IPS-20b (cell line): ENCODE measurements at regions not wholly inside any gene's neighbourhood (a gene's known extent, or its start where the extent isn't known, plus 50 kb on each side); places are given as distances from the start of the nearest gene placed in this dataset.

Source experiments
- H3K27ac ChIP-seq: one replicate; pipeline ENCODE4 v1.5.1; 2013; ENCODE audit warnings: low read length
- H3K27me3 ChIP-seq: 2 replicates; pipeline ENCODE4 v1.6.1; 2013; ENCODE audit warnings: mild to moderate bottlenecking, low read length, inconsistent platforms; ENCODE audit not compliant: insufficient read depth
- H3K36me3 ChIP-seq: 2 replicates; pipeline ENCODE4 v1.6.1; 2013; ENCODE audit warnings: low read depth, mild to moderate bottlenecking, inconsistent platforms, low read length, moderate library complexity; ENCODE audit not compliant: insufficient read depth
- H3K4me1 ChIP-seq: 2 replicates; pipeline ENCODE4 v1.6.1; 2013; ENCODE audit warnings: mild to moderate bottlenecking, control low read depth, inconsistent platforms, low read length, moderate library complexity; ENCODE audit not compliant: insufficient read depth
- H3K4me3 ChIP-seq: 2 replicates; pipeline ENCODE4 v1.5.1; 2013; ENCODE audit warnings: mild to moderate bottlenecking, low read length, inconsistent platforms
- H3K9ac ChIP-seq: 2 replicates; pipeline ENCODE4 v1.6.1; 2013; ENCODE audit warnings: low read depth, mild to moderate bottlenecking, inconsistent platforms, low read length, moderate library complexity
- H3K9me3 ChIP-seq: 2 replicates; pipeline ENCODE4 v1.6.1; 2013; ENCODE audit warnings: mild to moderate bottlenecking, low read depth, low read length, inconsistent platforms; ENCODE audit not compliant: insufficient read depth

DNA sequence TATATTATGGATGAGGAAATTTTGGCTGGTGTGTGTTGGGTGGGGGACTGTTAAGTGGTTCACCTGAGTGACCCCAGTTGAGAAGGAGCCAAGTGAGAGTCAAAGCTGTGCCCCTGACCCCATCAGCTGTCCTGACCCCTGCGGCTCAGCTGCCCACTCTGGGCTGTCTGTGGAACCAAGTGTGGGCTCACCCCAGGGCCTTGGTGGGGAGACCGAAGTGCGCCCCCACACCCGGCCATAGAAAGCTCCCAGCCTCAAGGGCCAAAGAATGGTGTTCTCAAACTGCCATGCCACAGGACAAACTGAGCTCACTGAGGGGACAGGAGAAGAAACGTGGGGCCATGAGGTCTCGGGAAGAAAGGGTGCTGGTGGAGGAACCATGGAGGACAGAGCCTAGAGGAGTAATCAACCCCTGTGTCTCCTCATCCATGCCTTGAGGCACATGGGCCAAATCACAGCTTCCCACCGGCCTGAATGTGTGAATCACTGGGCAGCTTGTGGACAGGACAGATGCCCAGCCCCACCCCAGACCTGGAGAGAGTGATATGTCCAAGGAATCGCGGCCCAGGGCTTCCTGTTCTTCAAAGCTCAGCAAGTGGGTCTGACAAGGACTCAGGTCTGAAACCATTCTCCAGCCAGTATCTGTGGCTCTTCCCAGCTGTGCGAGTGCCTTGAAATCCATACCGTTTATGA is 86.2 kb upstream of the CACUL1 start:
- Histone ChIP-seq H3K4me1 (peaks cover 8% of the 10 kb centered on the region; the same call in 1 of the 2 replicates), H3K27me3 (no peaks in the 10 kb centered on the region), H3K27ac (no peak overlapping the region), H3K36me3 (no peaks in the 10 kb centered on the region), H3K4me3 (no peak overlapping the region), H3K9ac (no peak overlapping the region), H3K9me3 (no peaks in the 10 kb centered on the region)

DNA sequence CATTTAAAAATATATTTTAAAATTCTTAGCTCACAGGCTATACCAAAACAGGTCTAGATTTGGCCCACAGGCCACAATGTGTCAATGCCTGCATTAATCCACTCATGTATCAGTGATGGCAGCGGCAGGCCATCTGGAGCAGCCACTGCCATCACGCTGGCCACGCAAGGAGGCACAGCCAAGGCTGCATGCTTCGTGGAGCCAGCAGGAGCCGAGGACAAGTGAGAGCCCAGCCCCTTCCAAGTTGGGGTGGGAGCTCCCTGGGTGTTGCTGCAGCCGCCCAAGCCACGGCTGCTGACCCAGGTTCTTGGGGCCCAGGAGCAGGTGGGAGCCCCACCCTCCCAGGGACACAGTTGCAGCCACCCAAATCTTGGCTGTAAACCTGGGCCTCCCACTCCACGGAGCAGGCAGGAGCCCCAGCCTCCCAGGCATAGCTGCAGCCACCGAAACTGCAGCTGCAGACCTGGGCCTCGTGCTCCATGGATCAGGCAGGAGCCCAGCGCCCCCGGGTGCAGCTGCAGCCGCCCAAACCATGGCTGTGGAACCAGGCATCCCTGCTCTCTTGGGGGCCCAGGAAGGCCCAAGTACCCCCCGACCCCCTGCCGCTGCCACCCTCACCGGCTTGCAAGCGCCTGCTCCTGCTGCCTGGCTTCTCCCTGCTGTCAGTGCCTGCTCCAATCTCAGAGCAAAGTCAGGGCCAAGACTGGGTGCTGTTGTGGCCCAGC is 87.3 kb upstream of the CACUL1 start:
- no peak overlapping the region for H3K9ac ChIP-seq
- H3K4me3 ChIP-seq: no peak overlapping the region
- H3K27me3 ChIP-seq: no peaks in the 10 kb centered on the region
- H3K27ac ChIP-seq: no peak overlapping the region
- H3K9me3 ChIP-seq: no peaks in the 10 kb centered on the region
- H3K4me1 ChIP-seq: peaks cover 8% of the 10 kb centered on the region; the same call in 1 of the 2 replicates
- H3K36me3 ChIP-seq: no peaks in the 10 kb centered on the region

DNA sequence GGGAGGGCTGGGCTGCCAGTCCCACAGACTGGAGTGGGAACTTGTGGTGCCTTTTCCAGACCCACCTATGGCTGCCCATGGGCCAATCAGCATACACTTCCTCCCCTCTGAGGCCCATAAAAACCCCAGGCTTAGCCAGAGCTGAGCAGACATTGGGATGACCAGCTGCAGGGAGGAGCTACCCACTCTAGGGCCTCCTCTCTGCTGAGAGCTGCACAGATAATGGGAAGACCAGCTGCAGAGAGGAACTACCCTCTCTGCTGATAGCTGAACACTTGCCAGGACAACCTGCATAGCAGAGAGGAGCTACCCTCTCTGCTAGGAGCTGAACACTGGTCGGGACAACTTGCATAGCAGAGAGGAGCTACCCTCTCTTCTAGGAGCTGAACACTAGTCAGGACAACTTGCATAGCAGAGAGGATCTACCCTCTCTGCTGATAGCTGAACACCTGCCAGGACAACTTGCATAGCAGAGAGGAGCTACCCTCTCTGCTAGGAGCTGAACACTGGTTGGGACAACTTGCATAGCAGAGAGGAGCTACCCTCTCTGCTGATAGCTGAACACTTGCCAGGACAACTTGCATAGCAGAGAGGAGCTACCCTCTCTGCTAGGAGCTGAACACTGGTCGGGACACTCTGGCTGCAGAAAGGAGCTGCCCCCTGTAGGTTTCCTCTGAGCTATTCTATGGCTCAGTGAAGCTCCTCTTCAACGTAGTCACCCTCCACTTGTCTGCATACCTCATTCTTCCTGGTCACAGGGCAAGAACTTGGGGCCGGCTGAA is 88.3 kb upstream of the CACUL1 start:
- Histone ChIP-seq H3K4me1 (peaks cover 8% of the 10 kb centered on the region; the same call in 1 of the 2 replicates), H3K27ac (no peak overlapping the region)

DNA sequence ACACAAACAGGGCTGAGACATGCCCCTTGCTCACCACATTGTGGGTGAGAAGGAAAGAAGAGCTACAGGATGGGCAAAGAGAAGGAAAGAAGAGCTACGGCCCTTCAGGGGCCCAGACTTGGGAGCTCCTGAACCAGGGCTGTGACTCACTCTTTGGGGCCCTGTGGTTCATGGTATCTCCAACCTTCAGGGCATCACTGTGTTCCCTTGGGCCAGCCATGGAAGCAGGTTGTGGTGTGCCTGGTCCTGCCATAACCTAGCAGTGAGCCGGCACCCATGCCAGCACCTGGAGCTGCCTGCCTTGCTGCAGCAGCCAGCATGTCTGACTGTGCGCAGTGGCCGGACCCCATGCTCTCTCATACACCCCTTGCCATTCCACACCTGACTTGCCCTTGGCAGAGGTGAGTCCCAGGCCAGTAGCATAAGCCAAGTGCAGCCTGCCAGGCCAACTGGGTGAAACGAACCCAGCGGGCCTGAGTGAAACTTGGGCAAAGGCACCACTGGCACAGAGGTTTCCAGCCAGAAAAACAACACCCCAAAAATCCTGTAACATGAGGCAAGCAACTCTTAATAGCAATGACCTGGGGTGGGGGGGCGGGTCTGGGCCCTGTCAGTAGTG is 89.0 kb upstream of the CACUL1 start:
- no peak overlapping the region for H3K9ac ChIP-seq
- no peaks in the 10 kb centered on the region for H3K36me3 ChIP-seq
- H3K27me3 ChIP-seq: no peaks in the 10 kb centered on the region
- H3K4me3 ChIP-seq: no peak overlapping the region
- no peak overlapping the region for H3K27ac ChIP-seq
- peaks cover 8% of the 10 kb centered on the region; the same call in 1 of the 2 replicates for H3K4me1 ChIP-seq
- no peaks in the 10 kb centered on the region for H3K9me3 ChIP-seq

More for the DNA sequence above, 88.3 kb upstream of the CACUL1 start:
- Histone ChIP-seq H3K27me3 (no peaks in the 10 kb centered on the region), H3K9ac (no peak overlapping the region), H3K36me3 (no peaks in the 10 kb centered on the region), H3K9me3 (no peaks in the 10 kb centered on the region), H3K4me3 (no peak overlapping the region)

DNA sequence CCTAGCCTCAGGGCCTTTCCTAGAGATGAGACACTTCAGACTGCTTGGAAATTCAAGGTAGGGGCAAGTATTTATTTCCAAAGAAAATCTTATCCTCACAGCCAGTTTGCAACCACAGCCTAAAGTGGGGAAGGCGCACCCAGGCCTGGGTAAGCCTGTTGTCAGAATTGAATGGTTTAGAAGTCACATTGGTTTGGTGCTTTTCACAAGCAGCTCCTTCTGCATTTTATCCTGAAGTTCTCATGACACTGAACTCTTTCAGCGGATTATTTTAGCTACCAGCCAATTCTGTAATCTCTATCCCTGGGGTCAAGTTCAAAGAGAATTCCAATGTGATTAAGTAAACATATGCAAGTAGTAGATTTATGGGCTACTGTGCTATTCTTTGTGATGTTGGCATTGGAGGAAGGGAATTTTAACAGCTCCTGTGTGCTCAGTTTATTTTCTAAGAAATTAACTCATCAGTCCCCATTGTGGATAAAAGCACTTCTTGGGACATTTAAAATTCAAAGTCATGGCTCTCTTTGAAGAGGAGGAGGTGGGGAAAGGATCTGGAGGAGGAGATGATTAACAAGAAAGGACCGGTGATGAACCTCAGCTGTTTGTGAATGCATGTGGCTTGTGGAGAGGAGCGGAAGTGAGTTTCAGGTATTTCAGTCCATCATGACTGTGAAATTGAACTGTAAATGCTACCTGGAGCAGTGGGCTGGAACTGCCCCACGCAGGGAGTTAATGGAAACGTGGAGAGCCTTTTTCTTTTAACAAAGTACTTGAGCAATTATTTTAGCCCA is 90.2 kb upstream of the CACUL1 start:
- H3K27ac ChIP-seq: no peak overlapping the region

DNA sequence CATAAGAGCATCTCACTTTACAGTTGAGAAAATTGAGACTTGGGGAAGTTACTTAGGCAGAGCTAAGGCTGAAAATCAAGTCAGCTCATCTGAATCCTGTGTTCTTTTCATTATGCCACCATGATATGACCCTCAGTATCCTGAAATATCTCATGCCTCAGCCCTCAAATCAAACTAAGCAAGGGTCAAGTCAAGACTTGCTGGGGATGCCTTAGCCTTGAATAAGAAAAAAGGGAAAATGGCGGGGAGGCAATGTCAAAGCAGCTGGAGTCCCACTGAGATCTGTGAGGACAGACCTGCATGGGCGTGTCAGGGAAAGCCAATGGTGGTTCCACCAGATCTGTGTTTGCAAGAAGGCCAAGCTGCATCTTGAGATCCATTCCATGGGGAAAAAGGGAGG is 91.0 kb upstream of the CACUL1 start:
- peaks cover 8% of the 10 kb centered on the region; the same call in 1 of the 2 replicates for H3K4me1 ChIP-seq
- H3K36me3 ChIP-seq: no peaks in the 10 kb centered on the region
- no peak overlapping the region for H3K9ac ChIP-seq
- no peaks in the 10 kb centered on the region for H3K9me3 ChIP-seq
- no peak overlapping the region for H3K27ac ChIP-seq
- H3K4me3 ChIP-seq: no peak overlapping the region
- no peaks in the 10 kb centered on the region for H3K27me3 ChIP-seq

More for the DNA sequence above, 90.2 kb upstream of the CACUL1 start:
- no peak overlapping the region for H3K4me3 ChIP-seq
- H3K9ac ChIP-seq: no peak overlapping the region
- no peaks in the 10 kb centered on the region for H3K27me3 ChIP-seq
- peaks cover 8% of the 10 kb centered on the region; the same call in 1 of the 2 replicates for H3K4me1 ChIP-seq
- H3K36me3 ChIP-seq: no peaks in the 10 kb centered on the region
- H3K9me3 ChIP-seq: no peaks in the 10 kb centered on the region

DNA sequence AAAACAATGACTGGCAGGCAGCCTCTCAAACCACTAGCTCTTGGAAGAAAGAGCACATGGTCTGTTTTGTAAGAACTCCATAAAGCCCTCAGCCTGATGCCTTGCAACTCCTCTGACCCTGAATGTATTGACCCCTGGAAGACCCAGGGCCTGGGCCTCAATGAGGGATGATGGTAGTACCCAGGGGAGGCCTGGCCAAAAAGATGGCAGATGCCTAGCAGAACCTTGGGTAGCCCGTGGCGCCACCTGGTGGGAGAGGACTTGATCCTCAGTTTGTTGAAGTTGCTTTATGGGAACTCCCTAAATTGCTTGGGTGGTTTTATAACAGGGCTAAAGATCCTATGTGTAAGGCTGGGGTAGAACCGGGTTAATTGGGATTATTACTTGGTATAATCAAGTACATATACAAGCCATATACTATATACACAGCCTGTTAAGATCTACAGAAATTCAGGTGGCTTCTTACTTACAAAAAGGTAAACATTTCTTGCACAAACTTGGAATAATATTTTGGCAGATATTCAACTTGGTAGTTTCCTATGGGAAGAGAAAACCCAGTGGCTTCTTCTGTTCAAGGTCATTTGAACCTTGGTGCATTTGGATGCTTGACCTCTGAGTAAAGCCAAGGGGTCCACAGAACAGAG is 95.8 kb upstream of the CACUL1 start:
- H3K9ac ChIP-seq: no peak overlapping the region
- no peaks in the 10 kb centered on the region for H3K4me1 ChIP-seq
- no peak overlapping the region for H3K27ac ChIP-seq
- H3K4me3 ChIP-seq: no peak overlapping the region
- H3K36me3 ChIP-seq: no peaks in the 10 kb centered on the region
- H3K9me3 ChIP-seq: no peaks in the 10 kb centered on the region
- no peaks in the 10 kb centered on the region for H3K27me3 ChIP-seq

DNA sequence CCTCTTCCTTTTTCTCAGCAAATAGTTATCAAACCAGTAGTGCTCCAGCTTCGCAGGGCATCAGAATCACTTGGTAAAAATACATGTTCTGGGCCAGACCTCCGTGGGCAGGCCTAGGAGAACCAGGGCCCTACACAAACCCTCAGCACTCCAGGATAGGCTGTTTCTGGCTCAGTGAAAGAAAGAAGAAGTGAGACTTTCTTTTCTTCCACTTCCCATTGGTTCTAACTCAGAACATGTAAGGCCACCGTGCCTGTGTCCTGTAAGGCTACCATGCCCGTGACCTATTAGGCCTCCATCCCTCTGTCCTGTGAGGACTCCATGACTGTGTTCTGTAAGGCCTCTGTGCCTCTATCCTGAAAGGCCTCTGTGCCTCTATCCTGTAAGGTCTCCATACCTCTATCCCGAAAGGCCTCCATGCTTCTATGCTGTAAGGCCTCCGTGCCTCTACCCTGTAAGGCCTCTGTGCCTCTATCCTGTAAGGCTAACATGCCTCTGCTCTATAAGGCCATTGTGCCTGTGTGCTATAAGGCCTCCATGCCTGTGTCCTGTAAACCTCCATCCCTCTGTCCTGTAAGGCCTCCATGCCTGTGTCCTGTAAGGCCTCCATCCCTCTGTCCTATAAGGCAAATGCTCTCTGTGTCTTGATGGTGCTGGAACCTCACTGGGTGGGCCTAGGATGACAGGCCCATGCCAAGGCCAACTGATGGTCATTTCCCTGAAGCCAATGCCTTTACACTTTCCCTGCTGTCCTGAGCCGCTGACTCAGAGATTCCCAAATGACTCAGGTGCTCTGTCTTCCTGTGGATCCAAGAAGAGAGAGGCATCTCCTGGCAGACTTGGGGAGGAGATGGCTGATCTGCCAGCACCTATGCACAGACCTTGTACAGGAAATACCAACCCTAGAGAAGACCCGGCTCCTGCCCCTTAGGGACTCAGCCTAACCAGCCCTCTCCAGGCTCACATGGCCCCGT is 96.6 kb upstream of the CACUL1 start:
- no peaks in the 10 kb centered on the region for H3K9me3 ChIP-seq
- no peak overlapping the region for H3K27ac ChIP-seq
- no peaks in the 10 kb centered on the region for H3K36me3 ChIP-seq
- H3K27me3 ChIP-seq: no peaks in the 10 kb centered on the region
- H3K4me1 ChIP-seq: no peaks in the 10 kb centered on the region
- H3K4me3 ChIP-seq: no peak overlapping the region
- no peak overlapping the region for H3K9ac ChIP-seq

DNA sequence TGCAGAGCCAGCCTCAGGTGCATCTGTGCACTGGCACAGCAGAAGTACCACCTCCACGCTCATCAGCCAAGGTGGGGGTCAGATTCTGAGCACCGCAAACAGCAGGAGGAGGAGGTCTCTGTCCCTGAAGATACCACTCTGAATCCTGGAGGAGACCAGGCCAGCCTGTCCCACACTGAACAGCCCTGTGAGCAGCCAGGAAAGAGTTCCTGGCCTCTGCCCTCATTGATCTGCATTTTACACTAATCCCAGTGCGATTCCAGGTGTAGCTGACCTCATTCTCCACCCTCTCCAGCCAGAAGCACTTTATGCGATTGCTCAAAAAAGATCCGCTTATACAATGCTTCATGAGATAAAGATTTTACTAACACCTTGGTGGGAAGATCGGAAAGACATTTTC is 99.1 kb upstream of the CACUL1 start:
- Histone ChIP-seq H3K9ac (no peak overlapping the region), H3K4me3 (no peak overlapping the region), H3K27ac (no peak overlapping the region), H3K27me3 (no peaks in the 10 kb centered on the region), H3K9me3 (no peaks in the 10 kb centered on the region), H3K4me1 (no peaks in the 10 kb centered on the region), H3K36me3 (no peaks in the 10 kb centered on the region)

DNA sequence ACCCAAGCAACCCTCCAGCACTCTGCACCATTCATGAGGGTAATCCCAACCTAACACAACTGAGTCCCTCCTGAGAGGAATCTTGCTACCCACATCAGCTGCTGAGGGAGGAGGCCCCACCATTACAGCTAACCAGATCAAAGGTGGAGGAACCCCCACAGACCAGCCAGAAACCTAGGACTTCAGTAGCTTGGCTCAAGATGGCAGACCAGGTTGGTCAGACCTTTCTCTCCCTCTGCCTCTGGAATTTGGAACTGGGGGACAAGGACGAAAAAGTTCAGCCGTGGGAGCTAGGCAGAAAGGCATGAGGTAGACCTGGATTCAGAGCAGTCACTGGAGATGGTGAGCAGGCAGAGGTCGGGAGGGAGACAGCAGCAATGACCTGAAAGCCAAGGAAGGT is 101.3 kb upstream of the CACUL1 start:
- no peaks in the 10 kb centered on the region for H3K4me1 ChIP-seq
- no peaks in the 10 kb centered on the region for H3K9me3 ChIP-seq
- no peaks in the 10 kb centered on the region for H3K27me3 ChIP-seq
- H3K9ac ChIP-seq: no peak overlapping the region
- H3K4me3 ChIP-seq: no peak overlapping the region
- H3K36me3 ChIP-seq: no peaks in the 10 kb centered on the region
- H3K27ac ChIP-seq: no peak overlapping the region
